ENCODE measurements at regions not wholly inside any gene's neighbourhood (a gene's known extent, or its start where the extent isn't known, plus 50 kb on each side); places are given as distances from the start of the nearest gene placed in this dataset.

GRCh38 chr5:167158588-167158987 lies 1132.9 kb upstream of the WWC1 start:
- no peak for DNase-seq (ENCODE audit: extremely low read depth in 1 of 2, low read depth in 1 of 2)

DNA sequence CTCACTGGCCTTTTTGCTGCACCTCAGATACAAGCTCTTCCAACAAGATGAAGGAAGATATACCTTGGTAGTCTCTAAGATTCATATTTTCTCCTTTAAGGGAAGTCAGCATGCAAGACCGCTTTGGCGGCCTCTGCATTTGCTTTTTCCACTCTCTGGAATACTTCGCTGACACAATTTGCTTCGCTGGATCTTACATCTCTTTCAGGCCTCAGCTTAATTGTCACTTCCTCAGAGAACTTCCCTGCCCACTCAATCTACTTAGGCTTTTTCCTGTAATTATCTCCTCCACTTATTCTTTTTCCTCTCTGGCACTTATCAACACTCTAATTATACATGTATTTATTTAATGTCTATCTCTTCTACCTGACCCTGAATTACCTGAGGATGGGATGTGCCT lies 1131.1 kb upstream of the WWC1 start:
- DNase-seq (ENCODE audit: extremely low read depth in 1 of 2, low read depth in 1 of 2) = no peak

GRCh38 chr5:167166696-167167095 lies 1124.7 kb upstream of the WWC1 start:
- DNase-seq (ENCODE audit: extremely low read depth in 1 of 2, low read depth in 1 of 2) = no peak

DNA sequence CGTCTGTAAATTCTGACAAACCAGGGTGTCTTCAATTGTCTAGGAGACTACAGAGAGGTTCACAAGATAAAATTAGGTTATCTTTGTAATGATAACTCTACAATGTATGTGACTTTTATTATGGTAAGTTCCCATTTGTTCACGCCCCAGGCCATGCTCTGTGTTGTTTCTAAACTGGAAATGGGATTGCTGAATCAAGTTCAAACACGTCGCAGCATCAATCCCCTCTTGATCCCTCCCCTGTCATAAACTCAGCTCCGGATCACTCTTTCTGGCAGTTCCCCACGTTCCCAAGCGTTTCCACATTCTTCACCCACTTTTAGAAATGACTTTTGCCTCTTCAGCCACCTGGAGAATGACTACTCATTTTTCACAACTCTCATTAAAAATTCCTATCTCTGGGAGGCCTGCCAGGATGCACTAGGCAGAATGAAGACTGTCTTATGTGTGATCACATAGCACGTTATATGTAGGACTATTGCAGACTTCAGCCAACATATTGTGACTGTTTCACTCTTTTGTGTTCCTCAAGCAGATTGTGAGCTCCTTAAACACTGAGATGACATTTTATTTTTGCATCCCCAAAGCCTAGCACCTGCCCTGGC lies 1124.2 kb upstream of the WWC1 start:
- no peak for DNase-seq (ENCODE audit: extremely low read depth in 1 of 2, low read depth in 1 of 2)

GRCh38 chr5:167168971-167169370 lies 1122.5 kb upstream of the WWC1 start:
- DNase-seq (ENCODE audit: extremely low read depth in 1 of 2, low read depth in 1 of 2) = no peak

- DNase-seq (ENCODE audit: extremely low read depth in 1 of 2, low read depth in 1 of 2) = no peak
These were observed 1120.4 kb upstream of the WWC1 start for GRCh38 chr5:167171056-167171455.

GRCh38 chr5:167177736-167178135 lies 1113.7 kb upstream of the WWC1 start:
- no peak for DNase-seq (ENCODE audit: extremely low read depth in 1 of 2, low read depth in 1 of 2)

DNA sequence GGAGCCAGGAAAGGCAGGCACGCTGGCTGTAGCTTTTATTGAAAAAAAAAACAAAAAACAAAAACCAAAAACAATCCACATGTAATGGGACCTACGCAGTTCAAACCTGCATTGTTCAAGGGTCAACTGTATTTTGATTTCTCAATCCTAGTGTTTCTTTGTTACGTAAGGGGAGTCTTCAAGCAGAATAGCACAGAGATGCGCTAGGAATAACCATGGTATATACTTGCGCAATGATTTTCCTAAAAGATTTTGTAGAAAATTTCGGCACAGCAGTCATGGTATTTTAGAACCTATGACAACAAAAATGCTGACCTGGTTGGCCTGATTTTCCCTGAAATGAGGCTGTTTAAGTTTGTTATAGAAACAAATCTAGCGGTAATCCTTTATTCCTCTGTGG lies 1110.5 kb upstream of the WWC1 start:
- no peak for DNase-seq (ENCODE audit: extremely low read depth in 1 of 2, low read depth in 1 of 2)

DNA sequence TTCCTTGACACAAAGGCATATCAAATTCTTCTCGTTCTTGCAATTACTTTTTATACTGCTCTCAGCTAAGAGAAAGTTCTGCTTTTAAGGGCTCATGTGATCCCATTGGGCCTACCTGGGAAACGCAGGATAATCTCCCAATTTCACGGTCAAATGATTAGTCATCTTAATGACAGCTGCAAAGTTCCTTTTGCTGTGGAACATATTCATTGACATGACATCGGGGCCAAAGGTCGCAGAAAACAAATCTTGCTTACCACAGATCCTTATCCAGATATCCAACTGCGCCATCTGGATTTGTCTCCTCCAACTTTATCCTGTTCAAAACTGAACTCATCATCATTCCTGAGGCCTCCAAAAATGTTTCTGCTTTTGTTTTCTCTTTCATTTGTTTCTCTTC lies 1085.6 kb upstream of the WWC1 start:
- no peak for DNase-seq (ENCODE audit: extremely low read depth in 1 of 2, low read depth in 1 of 2)

- no peak for DNase-seq (ENCODE audit: extremely low read depth in 1 of 2, low read depth in 1 of 2)
These were observed 1084.4 kb upstream of the WWC1 start for GRCh38 chr5:167207081-167207480.

DNA sequence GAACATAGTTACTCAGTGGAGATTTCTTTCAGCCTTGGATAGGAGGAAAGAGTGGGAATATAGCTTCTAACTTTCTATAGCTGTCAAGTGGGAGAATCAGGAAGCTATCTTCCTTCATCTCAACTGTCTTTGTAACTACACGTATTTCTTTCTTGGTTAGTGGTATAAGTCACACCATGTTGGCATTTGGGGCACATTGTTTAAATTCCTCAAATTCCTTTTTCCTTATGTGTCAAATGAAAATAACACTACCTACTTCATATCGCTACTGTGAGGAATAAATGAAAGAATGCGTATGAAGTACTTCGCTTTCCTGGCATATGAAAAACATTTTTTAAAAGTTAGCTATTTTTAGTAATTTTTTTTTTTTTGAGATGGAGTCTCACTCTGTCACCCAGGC lies 1082.5 kb upstream of the WWC1 start:
- no peak for DNase-seq (ENCODE audit: extremely low read depth in 1 of 2, low read depth in 1 of 2)

DNA sequence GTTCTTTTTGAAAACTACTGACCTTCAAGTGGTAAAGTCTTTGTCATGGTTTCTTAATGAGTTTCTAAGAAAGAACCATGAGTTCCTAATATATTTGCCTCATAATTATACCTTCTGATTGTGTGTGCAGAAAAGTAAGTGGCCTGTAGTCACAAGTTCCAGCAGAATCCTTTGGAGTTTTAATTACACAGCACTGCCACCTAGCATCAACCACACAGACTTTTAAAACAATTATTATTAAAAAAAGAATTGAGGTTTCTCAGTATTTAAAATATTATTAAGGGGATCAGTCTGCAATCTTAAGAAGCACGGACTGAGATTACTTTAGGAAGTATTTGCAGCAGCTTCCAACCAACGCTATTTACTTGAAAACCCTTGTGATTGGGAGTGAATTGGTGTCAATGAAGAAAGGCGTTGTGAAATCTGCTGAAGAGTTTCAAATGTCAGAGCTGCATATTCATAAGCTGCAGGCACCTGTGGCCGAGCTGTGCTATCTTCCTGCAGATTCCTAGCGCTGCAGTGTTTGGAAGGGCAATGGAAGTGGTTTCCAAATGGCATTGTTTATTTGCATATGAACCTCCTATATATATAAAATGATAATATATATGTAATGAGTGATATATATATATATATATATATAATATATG lies 1074.2 kb upstream of the WWC1 start:
- DNase-seq (ENCODE audit: extremely low read depth in 1 of 2, low read depth in 1 of 2) = no peak

DNA sequence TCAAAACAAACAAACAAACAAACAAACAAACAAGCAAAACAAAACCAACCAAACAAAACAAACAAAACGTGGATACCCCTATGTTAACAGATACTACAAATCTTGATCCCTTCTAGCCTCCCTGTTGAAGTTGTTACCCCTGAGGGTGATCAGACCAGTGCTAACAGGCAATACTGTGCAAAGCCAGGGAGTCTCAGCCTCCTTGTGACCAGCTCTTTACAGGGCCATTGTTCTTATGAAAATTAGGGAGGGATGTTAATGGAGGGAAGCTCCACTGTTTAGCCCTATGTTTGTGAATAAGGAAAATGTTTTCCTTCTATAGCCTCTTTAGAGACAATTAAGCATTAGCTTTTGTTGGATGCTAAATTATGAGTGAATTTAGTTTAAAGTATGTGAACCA lies 1072.1 kb upstream of the WWC1 start:
- DNase-seq (ENCODE audit: extremely low read depth in 1 of 2, low read depth in 1 of 2) = no peak

GRCh38 chr5:167226386-167226785 lies 1065.1 kb upstream of the WWC1 start:
- no peak for DNase-seq (ENCODE audit: extremely low read depth in 1 of 2, low read depth in 1 of 2)

- no peak for DNase-seq (ENCODE audit: extremely low read depth in 1 of 2, low read depth in 1 of 2)
These were observed 1063.3 kb upstream of the WWC1 start for GRCh38 chr5:167228134-167228533.

DNA sequence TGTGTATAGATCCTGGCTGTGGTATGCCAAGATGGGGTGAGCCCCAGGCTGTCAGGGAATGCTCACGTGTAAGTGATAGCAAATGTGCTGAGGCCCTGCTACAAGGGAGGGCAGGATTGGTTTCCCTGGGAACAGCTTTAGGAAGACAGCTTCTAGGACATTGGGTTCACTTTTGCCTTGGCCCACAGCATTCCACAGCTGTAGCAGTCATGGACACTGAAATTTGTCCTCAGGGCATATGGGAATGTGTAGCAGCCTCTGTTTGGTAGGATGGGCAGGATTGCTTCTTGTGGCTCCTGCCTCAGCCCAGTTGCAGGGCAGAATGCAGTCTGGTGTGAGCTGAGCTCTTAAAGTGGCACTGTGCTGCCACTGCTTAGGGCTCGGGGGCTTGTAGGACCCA lies 1061.7 kb upstream of the WWC1 start:
- no peak for DNase-seq (ENCODE audit: extremely low read depth in 1 of 2, low read depth in 1 of 2)

DNA sequence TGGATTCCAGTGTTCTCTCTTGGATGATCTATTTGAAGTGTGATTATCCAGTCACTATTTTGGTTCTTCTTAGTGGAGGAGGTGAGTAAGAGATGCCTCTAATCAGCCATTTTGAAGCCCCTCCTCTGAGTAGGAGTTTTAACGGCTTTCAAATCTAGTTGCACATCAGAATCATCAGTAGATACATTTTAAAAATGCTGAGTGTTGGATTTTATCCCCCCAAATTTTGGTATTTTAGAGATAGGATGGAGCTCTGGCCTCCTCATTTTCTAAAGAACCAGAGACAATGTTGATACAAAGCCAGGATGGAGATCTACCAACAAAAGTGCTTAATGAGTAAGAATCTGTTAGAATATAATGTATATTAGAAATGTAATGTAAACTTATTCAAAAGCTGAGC lies 1061.0 kb upstream of the WWC1 start:
- DNase-seq (ENCODE audit: extremely low read depth in 1 of 2, low read depth in 1 of 2) = no peak

- DNase-seq (ENCODE audit: extremely low read depth in 1 of 2, low read depth in 1 of 2) = no peak
These were observed 1058.7 kb upstream of the WWC1 start for GRCh38 chr5:167232675-167233311.

- DNase-seq (ENCODE audit: extremely low read depth in 1 of 2, low read depth in 1 of 2) = no peak
These were observed 1057.8 kb upstream of the WWC1 start for GRCh38 chr5:167233507-167234220.

GRCh38 chr5:167241436-167242067 lies 1049.9 kb upstream of the WWC1 start:
- DNase-seq (ENCODE audit: extremely low read depth in 1 of 2, low read depth in 1 of 2) = no peak

GRCh38 chr5:167242701-167243100 lies 1048.7 kb upstream of the WWC1 start:
- DNase-seq (ENCODE audit: extremely low read depth in 1 of 2, low read depth in 1 of 2) = no peak
